Endodermal cell (in vitro differentiated cells): ENCODE measurements at regions not wholly inside any gene's neighbourhood (a gene's known extent, or its start where the extent isn't known, plus 50 kb on each side); places are given as distances from the start of the nearest gene placed in this dataset.

Source experiments
- DNase-seq: peaks from one replicate; pipeline ENCODE4 v3.0.0-alpha.2; 2017
- H3K27ac ChIP-seq: 2 replicates; pipeline ENCODE4 v1.5.1; 2013; ENCODE audit warnings: mild to moderate bottlenecking, low read depth, low read length, moderate library complexity
- H3K27me3 ChIP-seq: 2 replicates; pipeline ENCODE4 v1.6.1; 2013; ENCODE audit warnings: mild to moderate bottlenecking, low read length, moderate library complexity; ENCODE audit not compliant: insufficient read depth, control insufficient read depth, poor library complexity, severe bottlenecking
- H3K36me3 ChIP-seq: 2 replicates; pipeline ENCODE4 v1.7.0; 2013; ENCODE audit warnings: mild to moderate bottlenecking, low read length, moderate library complexity; ENCODE audit not compliant: control insufficient read depth, insufficient read depth
- H3K4me1 ChIP-seq: one replicate; pipeline ENCODE4 v1.7.0; 2013; ENCODE audit warnings: low read length; ENCODE audit not compliant: control insufficient read depth, insufficient read depth
- H3K4me3 ChIP-seq: 2 replicates; pipeline ENCODE4 v1.5.1; 2013; ENCODE audit warnings: mild to moderate bottlenecking, low read length, moderate library complexity
- H3K9ac ChIP-seq: 2 replicates; pipeline ENCODE4 v1.6.1; 2013; ENCODE audit warnings: mild to moderate bottlenecking, low read length, moderate library complexity; ENCODE audit not compliant: poor library complexity, severe bottlenecking; ENCODE audit errors: extremely low read depth
- H3K9me3 ChIP-seq: 2 replicates; pipeline ENCODE4 v1.6.1; 2013; ENCODE audit warnings: mild to moderate bottlenecking, low read length, moderate library complexity; ENCODE audit not compliant: control insufficient read depth
- H3K27ac Mint-ChIP-seq: 2 replicates; pipeline ENCODE4 v1.8.0; 2020; ENCODE audit warnings: mixed read lengths
- H3K27me3 Mint-ChIP-seq: 2 replicates; pipeline ENCODE4 v1.8.0; 2021; ENCODE audit warnings: mild to moderate bottlenecking, mixed read lengths; ENCODE audit not compliant: insufficient read depth
- H3K36me3 Mint-ChIP-seq: 2 replicates; pipeline ENCODE4 v1.8.0; 2020; ENCODE audit warnings: low read depth, mixed read lengths
- H3K4me1 Mint-ChIP-seq: 2 replicates; pipeline ENCODE4 v1.8.0; 2020; ENCODE audit warnings: mixed read lengths
- H3K4me3 Mint-ChIP-seq: 2 replicates; pipeline ENCODE4 v1.8.0; 2020; ENCODE audit warnings: mild to moderate bottlenecking, moderate library complexity, mixed read lengths
- H3K9me3 Mint-ChIP-seq: 2 replicates; pipeline ENCODE4 v1.8.0; 2020; ENCODE audit warnings: mild to moderate bottlenecking, mixed read lengths
- CTCF ChIP-seq: fragments of 200-600 bp; sonication (generic); conservative IDR thresholded peaks from 2 replicates; pipeline ENCODE4 v1.5.0; 2021; ENCODE audit warnings: antibody characterized with exemption, mild to moderate bottlenecking
- WGBS, 2 experiments: methylation state at CpG; one replicate each; pipeline versions ENCODE4 v1.1.5 to v1.1.7; 2013; ENCODE audit warnings: missing lambda C conversion rate in 2 of 2, mixed read lengths in 1 of 2; ENCODE audit not compliant: insufficient coverage in 1 of 2, insufficient read length in 1 of 2; 5-methylcytosine and 5-hydroxymethylcytosine counted together

- 80 to 95% methylated on average over 1 to 3 of the region's 3 CpGs for WGBS, 2 experiments
These were observed 365.0 kb downstream of the SEMA3D start for GRCh38 chr7:84821671-84822534.

GRCh38 chr7:84820481-84820880 lies 366.4 kb downstream of the SEMA3D start:
- H3K4me3 ChIP-seq = no peak overlapping the region
- peaks cover 4% of the 10 kb centered on the region for H3K4me1 Mint-ChIP-seq
- no peak overlapping the region for H3K9ac ChIP-seq
- WGBS, 2 experiments = 0 to 29% methylated on average over 1 to 2 of the region's 2 CpGs
- H3K9me3 Mint-ChIP-seq = no peaks in the 10 kb centered on the region
- H3K36me3 Mint-ChIP-seq = no peaks in the 10 kb centered on the region
- H3K4me3 Mint-ChIP-seq = no peak overlapping the region
- no peaks in the 10 kb centered on the region for H3K27me3 Mint-ChIP-seq
- H3K36me3 ChIP-seq = no peaks in the 10 kb centered on the region
- H3K27me3 ChIP-seq = no peaks in the 10 kb centered on the region
- no peaks in the 10 kb centered on the region for H3K4me1 ChIP-seq
- no peaks in the 10 kb centered on the region for H3K9me3 ChIP-seq
- H3K27ac Mint-ChIP-seq = no peak overlapping the region
- no peak overlapping the region for H3K27ac ChIP-seq
- no peak for TF ChIP-seq CTCF
- DNase-seq = no peak

More at GRCh38 chr7:84821671-84822534, 365.0 kb downstream of the SEMA3D start:
- H3K36me3 Mint-ChIP-seq = no peaks in the 10 kb centered on the region
- Histone ChIP-seq H3K4me1 (no peaks in the 10 kb centered on the region), H3K4me3 (no peak overlapping the region), H3K36me3 (no peaks in the 10 kb centered on the region), H3K27ac (no peak overlapping the region), H3K9me3 (no peaks in the 10 kb centered on the region), H3K27me3 (no peaks in the 10 kb centered on the region), H3K9ac (no peak overlapping the region)
- peaks cover 2% of the 10 kb centered on the region for H3K9me3 Mint-ChIP-seq
- H3K4me1 Mint-ChIP-seq = peaks cover 7% of the 10 kb centered on the region
- no peak for TF ChIP-seq CTCF
- no peak overlapping the region for H3K4me3 Mint-ChIP-seq
- H3K27me3 Mint-ChIP-seq = no peaks in the 10 kb centered on the region
- DNase-seq = no peak
- no peak overlapping the region for H3K27ac Mint-ChIP-seq

- Histone ChIP-seq H3K4me1 (no peaks in the 10 kb centered on the region), H3K27ac (no peak overlapping the region), H3K4me3 (no peak overlapping the region), H3K36me3 (no peaks in the 10 kb centered on the region), H3K9ac (no peak overlapping the region), H3K27me3 (no peaks in the 10 kb centered on the region), H3K9me3 (no peaks in the 10 kb centered on the region)
- H3K4me1 Mint-ChIP-seq = no peaks in the 10 kb centered on the region
- no peak overlapping the region for H3K4me3 Mint-ChIP-seq
- H3K36me3 Mint-ChIP-seq = no peaks in the 10 kb centered on the region
- H3K9me3 Mint-ChIP-seq = no peaks in the 10 kb centered on the region
- H3K27me3 Mint-ChIP-seq = no peaks in the 10 kb centered on the region
- DNase-seq = no peak
- WGBS, 2 experiments = 91 to 100% methylated on average over 1 of the region's 1 CpG
- no peak overlapping the region for H3K27ac Mint-ChIP-seq
- TF ChIP-seq CTCF = no peak
These were observed 369.8 kb downstream of the SEMA3D start for GRCh38 chr7:84817016-84817415.
